ENCODE measurements at regions not wholly inside any gene's neighbourhood (a gene's known extent, or its start where the extent isn't known, plus 50 kb on each side); places are given as distances from the start of the nearest gene placed in this dataset.

- Histone ChIP-seq H3K4me3 (ENCODE audit: low read depth in 1 of 2, low read length in 2 of 2) (no peak overlapping the region), H3K27me3 (ENCODE audit: low read depth, low read length) (no peaks in the 10 kb centered on the region), H3K27ac (ENCODE audit: low read length) (no peak overlapping the region), H3K4me1 (ENCODE audit: control insufficient read depth in 1 of 2, insufficient read depth in 2 of 2, low read length in 2 of 2) (peaks cover 0 to 15% of the 10 kb centered on the region in 2 donors), H3K36me3 (ENCODE audit: control insufficient read depth in 1 of 2, insufficient read depth in 2 of 2, low read length in 2 of 2) (no peaks in the 10 kb centered on the region), H3K9me3 (ENCODE audit: control insufficient read depth in 1 of 2, low read length in 2 of 2) (no peaks in the 10 kb centered on the region)
These were observed 195.6 kb upstream of the CNTN4 start for GRCh38 chr3:1903111-1903510.

DNA sequence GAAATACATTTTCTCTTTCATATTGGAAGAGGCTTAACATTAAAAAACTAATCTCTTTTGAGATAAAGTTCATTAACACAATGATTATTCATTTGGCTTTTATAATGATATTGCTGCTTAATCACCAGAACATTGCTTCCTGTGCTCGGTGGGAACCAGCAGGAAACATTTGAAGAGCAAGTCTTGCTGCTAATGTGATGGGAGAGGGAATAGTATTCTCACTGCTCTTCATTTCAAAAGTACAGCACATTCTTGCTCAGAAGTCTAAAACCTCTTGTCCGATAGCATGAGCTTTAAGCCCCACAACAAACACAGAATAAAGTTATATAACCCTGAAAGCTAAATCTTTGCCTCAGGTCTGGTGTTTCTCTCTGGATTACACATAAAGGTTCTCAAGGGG is 190.8 kb upstream of the CNTN4 start:
- Histone ChIP-seq H3K4me3 (ENCODE audit: low read depth in 1 of 2, low read length in 2 of 2) (no peak overlapping the region), H3K36me3 (ENCODE audit: control insufficient read depth in 1 of 2, insufficient read depth in 2 of 2, low read length in 2 of 2) (no peaks in the 10 kb centered on the region), H3K27ac (ENCODE audit: low read length) (no peak overlapping the region), H3K4me1 (ENCODE audit: control insufficient read depth in 1 of 2, insufficient read depth in 2 of 2, low read length in 2 of 2) (peaks cover 0 to 15% of the 10 kb centered on the region in 2 donors), H3K27me3 (ENCODE audit: low read depth, low read length) (no peaks in the 10 kb centered on the region), H3K9me3 (ENCODE audit: control insufficient read depth in 1 of 2, low read length in 2 of 2) (no peaks in the 10 kb centered on the region)

- no peaks in the 10 kb centered on the region for H3K36me3 ChIP-seq (ENCODE audit: control insufficient read depth in 1 of 2, insufficient read depth in 2 of 2, low read length in 2 of 2)
- no peak overlapping the region for H3K27ac ChIP-seq (ENCODE audit: low read length)
- H3K4me1 ChIP-seq (ENCODE audit: control insufficient read depth in 1 of 2, insufficient read depth in 2 of 2, low read length in 2 of 2), result peaks cover 0 to 14% of the 10 kb centered on the region in 2 donors
- no peak overlapping the region for H3K4me3 ChIP-seq (ENCODE audit: low read depth in 1 of 2, low read length in 2 of 2)
- no peaks in the 10 kb centered on the region for H3K9me3 ChIP-seq (ENCODE audit: control insufficient read depth in 1 of 2, low read length in 2 of 2)
- no peaks in the 10 kb centered on the region for H3K27me3 ChIP-seq (ENCODE audit: low read depth, low read length)
These were observed 189.8 kb upstream of the CNTN4 start for GRCh38 chr3:1908651-1909445.

DNA sequence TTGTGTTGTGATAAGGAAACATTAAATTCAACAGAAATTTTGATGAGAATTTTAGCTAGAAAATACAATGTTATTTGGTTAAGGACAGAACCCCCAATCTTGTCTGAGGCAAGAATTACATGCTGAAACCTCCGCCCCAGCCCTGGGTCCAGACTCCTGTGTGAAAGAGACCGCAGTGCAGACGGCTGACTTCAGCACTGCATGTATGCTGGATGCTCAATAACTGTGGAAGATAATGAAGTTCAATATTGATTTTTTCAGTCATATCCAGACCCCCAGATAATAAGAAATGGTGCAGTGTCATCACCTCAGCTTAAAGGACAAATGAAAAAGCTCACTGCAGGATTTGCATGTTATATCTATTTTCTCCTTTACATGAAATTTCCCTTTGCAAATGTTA is 188.3 kb upstream of the CNTN4 start:
- Histone ChIP-seq H3K9me3 (ENCODE audit: control insufficient read depth in 1 of 2, low read length in 2 of 2) (no peaks in the 10 kb centered on the region), H3K27me3 (ENCODE audit: low read depth, low read length) (no peaks in the 10 kb centered on the region), H3K27ac (ENCODE audit: low read length) (no peak overlapping the region), H3K4me1 (ENCODE audit: control insufficient read depth in 1 of 2, insufficient read depth in 2 of 2, low read length in 2 of 2) (no peaks in the 10 kb centered on the region), H3K4me3 (ENCODE audit: low read depth in 1 of 2, low read length in 2 of 2) (no peak overlapping the region), H3K36me3 (ENCODE audit: control insufficient read depth in 1 of 2, insufficient read depth in 2 of 2, low read length in 2 of 2) (no peaks in the 10 kb centered on the region)

DNA sequence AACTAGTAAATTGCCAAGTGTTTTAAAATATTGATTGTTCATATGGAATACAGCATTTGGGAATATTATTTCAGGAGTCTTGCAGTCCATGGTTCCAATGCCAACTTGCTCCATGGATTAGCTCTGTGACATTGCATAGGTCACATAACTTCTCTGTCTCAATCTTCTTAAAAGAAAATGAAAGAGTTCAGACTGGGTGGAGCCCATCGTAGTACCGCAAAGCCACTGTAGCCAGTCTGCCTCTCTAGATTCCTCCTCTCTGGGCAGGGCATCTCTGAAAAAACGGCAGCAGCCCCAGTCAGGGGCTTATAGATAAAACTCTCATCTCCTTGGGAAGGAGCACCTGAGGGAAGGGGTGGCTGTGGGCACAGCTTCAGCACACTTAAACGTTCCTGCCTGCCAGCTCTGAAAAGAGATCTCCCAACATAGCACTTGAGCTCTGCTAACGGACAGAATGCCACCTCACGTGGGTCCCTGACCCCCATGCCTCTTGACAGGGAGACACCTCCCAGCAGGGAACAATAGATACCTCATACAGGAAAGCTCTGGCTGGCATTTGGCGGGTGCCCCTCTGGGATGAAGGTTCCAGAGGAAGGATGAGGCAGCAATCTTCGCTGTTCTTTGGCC is 168.8 kb upstream of the CNTN4 start:
- Histone ChIP-seq H3K9me3 (ENCODE audit: control insufficient read depth in 1 of 2, low read length in 2 of 2) (peaks cover 0 to 8% of the 10 kb centered on the region in 2 donors), H3K4me1 (ENCODE audit: control insufficient read depth in 1 of 2, insufficient read depth in 2 of 2, low read length in 2 of 2) (no peaks in the 10 kb centered on the region), H3K27ac (ENCODE audit: low read length) (no peak overlapping the region), H3K27me3 (ENCODE audit: low read depth, low read length) (no peaks in the 10 kb centered on the region), H3K4me3 (ENCODE audit: low read depth in 1 of 2, low read length in 2 of 2) (no peak overlapping the region), H3K36me3 (ENCODE audit: control insufficient read depth in 1 of 2, insufficient read depth in 2 of 2, low read length in 2 of 2) (no peaks in the 10 kb centered on the region)

- Histone ChIP-seq H3K27ac (ENCODE audit: low read length) (no peak overlapping the region), H3K4me3 (ENCODE audit: low read depth in 1 of 2, low read length in 2 of 2) (no peak overlapping the region), H3K9me3 (ENCODE audit: control insufficient read depth in 1 of 2, low read length in 2 of 2) (no peaks in the 10 kb centered on the region)
These were observed 159.7 kb upstream of the CNTN4 start for GRCh38 chr3:1938975-1939374.

GRCh38 chr3:1942781-1943180 is 155.9 kb upstream of the CNTN4 start:
- no peaks in the 10 kb centered on the region for H3K36me3 ChIP-seq (ENCODE audit: control insufficient read depth in 1 of 2, insufficient read depth in 2 of 2, low read length in 2 of 2)
- H3K4me1 ChIP-seq (ENCODE audit: control insufficient read depth in 1 of 2, insufficient read depth in 2 of 2, low read length in 2 of 2), result no peaks in the 10 kb centered on the region
- H3K27ac ChIP-seq (ENCODE audit: low read length), result no peak overlapping the region
- H3K27me3 ChIP-seq (ENCODE audit: low read depth, low read length), result no peaks in the 10 kb centered on the region
- H3K9me3 ChIP-seq (ENCODE audit: control insufficient read depth in 1 of 2, low read length in 2 of 2), result no peaks in the 10 kb centered on the region
- no peak overlapping the region for H3K4me3 ChIP-seq (ENCODE audit: low read depth in 1 of 2, low read length in 2 of 2)

More at GRCh38 chr3:1938975-1939374, 159.7 kb upstream of the CNTN4 start:
- no peaks in the 10 kb centered on the region for H3K27me3 ChIP-seq (ENCODE audit: low read depth, low read length)
- no peaks in the 10 kb centered on the region for H3K4me1 ChIP-seq (ENCODE audit: control insufficient read depth in 1 of 2, insufficient read depth in 2 of 2, low read length in 2 of 2)
- H3K36me3 ChIP-seq (ENCODE audit: control insufficient read depth in 1 of 2, insufficient read depth in 2 of 2, low read length in 2 of 2), result no peaks in the 10 kb centered on the region

GRCh38 chr3:1943395-1944118 is 155.1 kb upstream of the CNTN4 start:
- Histone ChIP-seq H3K9me3 (ENCODE audit: control insufficient read depth in 1 of 2, low read length in 2 of 2) (no peaks in the 10 kb centered on the region), H3K4me1 (ENCODE audit: control insufficient read depth in 1 of 2, insufficient read depth in 2 of 2, low read length in 2 of 2) (no peaks in the 10 kb centered on the region)

GRCh38 chr3:1945698-1946097 is 153.0 kb upstream of the CNTN4 start:
- Histone ChIP-seq H3K4me3 (ENCODE audit: low read depth in 1 of 2, low read length in 2 of 2) (no peak overlapping the region), H3K9me3 (ENCODE audit: control insufficient read depth in 1 of 2, low read length in 2 of 2) (no peaks in the 10 kb centered on the region)

More at GRCh38 chr3:1943395-1944118, 155.1 kb upstream of the CNTN4 start:
- Histone ChIP-seq H3K27me3 (ENCODE audit: low read depth, low read length) (no peaks in the 10 kb centered on the region), H3K36me3 (ENCODE audit: control insufficient read depth in 1 of 2, insufficient read depth in 2 of 2, low read length in 2 of 2) (no peaks in the 10 kb centered on the region), H3K4me3 (ENCODE audit: low read depth in 1 of 2, low read length in 2 of 2) (no peak overlapping the region), H3K27ac (ENCODE audit: low read length) (no peak overlapping the region)

DNA sequence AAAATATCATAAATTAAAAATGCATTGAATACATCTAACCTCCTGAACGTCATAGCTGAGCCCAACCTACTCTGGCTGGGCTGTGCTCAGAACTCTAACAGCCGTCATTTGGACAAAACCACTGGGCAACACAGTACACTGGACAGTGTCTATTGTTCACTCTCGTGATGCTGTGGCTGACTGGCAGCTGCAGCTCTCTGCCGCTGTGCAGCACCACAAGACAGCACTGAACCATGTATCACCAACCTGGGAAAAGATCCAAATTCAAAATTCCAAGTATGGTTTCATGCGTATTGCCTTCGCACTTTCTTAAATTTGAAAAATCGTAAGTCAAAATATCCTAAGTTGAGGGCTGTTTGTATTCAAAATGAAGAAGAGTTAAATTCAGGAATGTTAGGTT is 145.1 kb upstream of the CNTN4 start:
- Histone ChIP-seq H3K9me3 (ENCODE audit: control insufficient read depth in 1 of 2, low read length in 2 of 2) (no peaks in the 10 kb centered on the region), H3K4me1 (ENCODE audit: control insufficient read depth in 1 of 2, insufficient read depth in 2 of 2, low read length in 2 of 2) (no peaks in the 10 kb centered on the region), H3K27ac (ENCODE audit: low read length) (no peak overlapping the region), H3K4me3 (ENCODE audit: low read depth in 1 of 2, low read length in 2 of 2) (no peak overlapping the region), H3K36me3 (ENCODE audit: control insufficient read depth in 1 of 2, insufficient read depth in 2 of 2, low read length in 2 of 2) (no peaks in the 10 kb centered on the region), H3K27me3 (ENCODE audit: low read depth, low read length) (no peaks in the 10 kb centered on the region)

More at GRCh38 chr3:1945698-1946097, 153.0 kb upstream of the CNTN4 start:
- no peak overlapping the region for H3K27ac ChIP-seq (ENCODE audit: low read length)
- H3K4me1 ChIP-seq (ENCODE audit: control insufficient read depth in 1 of 2, insufficient read depth in 2 of 2, low read length in 2 of 2), result no peaks in the 10 kb centered on the region
- H3K36me3 ChIP-seq (ENCODE audit: control insufficient read depth in 1 of 2, insufficient read depth in 2 of 2, low read length in 2 of 2), result no peaks in the 10 kb centered on the region
- H3K27me3 ChIP-seq (ENCODE audit: low read depth, low read length), result no peaks in the 10 kb centered on the region

DNA sequence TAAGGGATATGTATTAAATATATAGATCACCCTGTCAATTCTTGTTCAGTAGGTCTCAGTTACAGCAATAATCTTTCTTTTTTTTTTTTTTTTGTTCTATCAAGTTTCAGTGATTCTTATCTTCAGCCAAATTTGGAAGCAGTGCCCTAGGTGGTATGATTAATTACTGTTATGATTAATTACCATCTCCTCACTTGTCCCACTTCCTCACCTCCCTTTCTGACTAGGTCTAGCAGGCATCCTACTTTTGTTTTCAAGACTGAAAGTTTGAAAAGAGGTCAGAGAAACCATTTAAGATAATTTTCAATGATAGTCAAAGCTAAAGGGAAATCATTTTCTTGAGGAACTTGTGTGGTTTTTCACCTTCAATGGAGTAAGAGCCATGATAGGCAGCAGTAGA is 144.0 kb upstream of the CNTN4 start:
- H3K36me3 ChIP-seq (ENCODE audit: control insufficient read depth in 1 of 2, insufficient read depth in 2 of 2, low read length in 2 of 2), result no peaks in the 10 kb centered on the region
- H3K4me1 ChIP-seq (ENCODE audit: control insufficient read depth in 1 of 2, insufficient read depth in 2 of 2, low read length in 2 of 2), result no peaks in the 10 kb centered on the region
- H3K27me3 ChIP-seq (ENCODE audit: low read depth, low read length), result no peaks in the 10 kb centered on the region
- H3K9me3 ChIP-seq (ENCODE audit: control insufficient read depth in 1 of 2, low read length in 2 of 2), result no peaks in the 10 kb centered on the region
- no peak overlapping the region for H3K4me3 ChIP-seq (ENCODE audit: low read depth in 1 of 2, low read length in 2 of 2)
- no peak overlapping the region for H3K27ac ChIP-seq (ENCODE audit: low read length)
